GM23248 (cell line): ENCODE measurements at regions not wholly inside any gene's neighbourhood (a gene's known extent, or its start where the extent isn't known, plus 50 kb on each side); places are given as distances from the start of the nearest gene placed in this dataset.

Experiments used
- EZH2 ChIP-seq: fragments of 200-600 bp; sonication (generic); IDR thresholded peaks from 2 replicates; pipeline ENCODE4 v1.6.1; 2018; ENCODE audit warnings: antibody characterized with exemption, mild to moderate bottlenecking; ENCODE audit not compliant: insufficient read depth, poor library complexity, severe bottlenecking
- EZH2phosphoT487 ChIP-seq: fragments of 200-600 bp; sonication (generic); IDR thresholded peaks from 2 replicates; pipeline ENCODE4 v1.6.1; 2018; ENCODE audit warnings: antibody characterized with exemption, moderate library complexity, mild to moderate bottlenecking, low read depth; ENCODE audit not compliant: insufficient read depth

- TF ChIP-seq EZH2phosphoT487 (no peak), EZH2 (no peak)
These were observed 260.1 kb downstream of the UACA start for GRCh38 chr15:70503073-70503745.
